Cardiac muscle cell (in vitro differentiated cells and primary cell): ENCODE measurements at regions not wholly inside any gene's neighbourhood (a gene's known extent, or its start where the extent isn't known, plus 50 kb on each side); places are given as distances from the start of the nearest gene placed in this dataset.
"Not testable (repeated sequence)": the region's sequence is repeated elsewhere in the genome, so short reads cannot be mapped to it uniquely, and the experiment has no call there.

Experiments used
- DNase-seq, 2 donors: peaks; one replicate each; pipeline versions ENCODE4 v3.0.0 to v3.0.0-alpha.2; 2010 to 2017; ENCODE audit warnings: low read depth in 1 of 2, low spot score in 1 of 2
- H3K27ac ChIP-seq: fragments of 200-600 bp; sonication (generic); 2 replicates; pipeline ENCODE4 v1.5.1; 2016
- H3K27me3 ChIP-seq: fragments of 200-600 bp; sonication (generic); 2 replicates; pipeline ENCODE4 v1.6.0; 2016; ENCODE audit warnings: control low read depth
- H3K36me3 ChIP-seq: fragments of 200-600 bp; sonication (generic); 2 replicates; pipeline ENCODE4 v1.5.1; 2016; ENCODE audit warnings: control low read depth
- H3K4me1 ChIP-seq: fragments of 200-600 bp; sonication (generic); 2 replicates; pipeline ENCODE4 v1.8.1; 2017; ENCODE audit warnings: low read depth, mild to moderate bottlenecking, mixed run types
- H3K4me3 ChIP-seq: fragments of 200-600 bp; sonication (generic); 2 replicates; pipeline ENCODE4 v1.5.1; 2016; ENCODE audit warnings: mild to moderate bottlenecking
- H3K9me3 ChIP-seq: fragments of 200-600 bp; sonication (generic); 2 replicates; pipeline ENCODE4 v1.5.1; 2017; ENCODE audit warnings: low read depth, mild to moderate bottlenecking, control low read depth
- TF ChIP-seq, protein P1 (sequence below): IDR thresholded peaks from 2 replicates; pipeline ENCODE4 v1.5.1; 2012; ENCODE audit warnings: low read depth, mild to moderate bottlenecking, low read length

DNA sequence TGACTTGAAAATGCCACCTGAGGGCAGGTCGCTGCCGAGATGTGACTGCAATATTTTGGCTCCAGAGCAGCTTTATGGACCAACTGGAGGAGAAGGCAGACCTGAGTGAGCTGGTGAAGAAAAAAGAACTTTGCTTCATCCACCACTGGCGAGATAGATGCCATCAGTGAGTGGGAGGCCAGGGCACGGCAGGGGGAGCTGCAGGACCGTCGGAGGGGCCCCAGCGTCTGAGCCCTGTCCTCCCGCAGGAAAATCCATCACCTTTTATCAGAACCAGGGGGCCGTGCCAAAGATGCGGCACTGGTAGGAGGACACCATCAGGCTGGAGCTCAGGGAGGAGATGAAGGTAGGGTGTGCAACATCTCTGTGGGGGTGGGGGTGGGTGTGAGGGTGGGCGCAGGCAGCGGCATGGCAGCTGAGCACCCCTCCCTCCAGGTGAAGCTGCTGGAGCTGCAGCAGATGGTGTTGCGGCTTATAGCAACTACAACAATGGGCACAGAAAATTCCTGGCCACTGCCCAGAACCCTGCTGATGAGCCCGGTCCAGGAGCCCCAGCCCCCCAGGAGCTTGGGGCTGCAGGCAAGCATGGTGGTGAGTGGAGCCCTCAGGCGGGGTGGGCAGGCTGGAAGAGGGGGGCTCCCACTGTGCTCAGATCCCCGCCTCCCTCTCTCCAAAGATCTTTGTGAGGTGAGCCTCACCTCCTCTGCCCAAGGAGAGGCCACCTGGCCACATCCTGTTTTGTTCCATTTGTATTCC is 102.4 kb upstream of the FAN1 start:
- TF ChIP-seq, protein P1, sequence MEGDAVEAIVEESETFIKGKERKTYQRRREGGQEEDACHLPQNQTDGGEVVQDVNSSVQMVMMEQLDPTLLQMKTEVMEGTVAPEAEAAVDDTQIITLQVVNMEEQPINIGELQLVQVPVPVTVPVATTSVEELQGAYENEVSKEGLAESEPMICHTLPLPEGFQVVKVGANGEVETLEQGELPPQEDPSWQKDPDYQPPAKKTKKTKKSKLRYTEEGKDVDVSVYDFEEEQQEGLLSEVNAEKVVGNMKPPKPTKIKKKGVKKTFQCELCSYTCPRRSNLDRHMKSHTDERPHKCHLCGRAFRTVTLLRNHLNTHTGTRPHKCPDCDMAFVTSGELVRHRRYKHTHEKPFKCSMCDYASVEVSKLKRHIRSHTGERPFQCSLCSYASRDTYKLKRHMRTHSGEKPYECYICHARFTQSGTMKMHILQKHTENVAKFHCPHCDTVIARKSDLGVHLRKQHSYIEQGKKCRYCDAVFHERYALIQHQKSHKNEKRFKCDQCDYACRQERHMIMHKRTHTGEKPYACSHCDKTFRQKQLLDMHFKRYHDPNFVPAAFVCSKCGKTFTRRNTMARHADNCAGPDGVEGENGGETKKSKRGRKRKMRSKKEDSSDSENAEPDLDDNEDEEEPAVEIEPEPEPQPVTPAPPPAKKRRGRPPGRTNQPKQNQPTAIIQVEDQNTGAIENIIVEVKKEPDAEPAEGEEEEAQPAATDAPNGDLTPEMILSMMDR = peak; percentile 28
- H3K9me3 ChIP-seq, H3K27ac ChIP-seq, H3K4me3 ChIP-seq, H3K36me3 ChIP-seq, H3K27me3 ChIP-seq, H3K4me1 ChIP-seq: not testable (repeated sequence)
- peak in 1 of 2 donors; percentile 17 for DNase-seq

GRCh38 chr15:30802001-30802400 is 101.7 kb upstream of the FAN1 start:
- not testable (repeated sequence) for H3K27ac ChIP-seq, H3K27me3 ChIP-seq

DNA sequence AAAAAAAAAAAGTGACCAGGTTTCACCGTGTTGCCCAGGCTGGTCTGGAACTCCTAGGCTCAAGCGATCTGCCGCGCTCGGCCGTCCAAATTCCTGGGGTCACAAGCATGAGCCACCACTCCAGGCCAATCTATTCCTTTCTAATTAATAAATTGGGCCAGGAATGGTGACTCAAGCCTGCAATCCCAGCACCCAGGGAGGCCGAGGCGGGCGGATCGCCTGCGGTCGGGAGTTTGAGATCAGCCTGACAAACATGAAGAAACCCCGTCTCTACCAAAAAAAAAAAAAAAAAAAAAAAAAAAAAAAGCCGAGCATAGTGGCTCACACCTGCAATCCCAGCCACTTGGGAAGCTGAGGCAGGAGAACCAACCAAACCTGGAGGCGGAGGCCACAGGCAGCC is 100.0 kb upstream of the FAN1 start:
- not testable (repeated sequence) for H3K4me3 ChIP-seq, H3K4me1 ChIP-seq, H3K36me3 ChIP-seq, H3K27me3 ChIP-seq, H3K27ac ChIP-seq, DNase-seq, H3K9me3 ChIP-seq

More at GRCh38 chr15:30802001-30802400, 101.7 kb upstream of the FAN1 start:
- DNase-seq, H3K4me1 ChIP-seq, H3K36me3 ChIP-seq, H3K4me3 ChIP-seq, H3K9me3 ChIP-seq: not testable (repeated sequence)

GRCh38 chr15:30816430-30816829 is 87.3 kb upstream of the FAN1 start:
- no peak for DNase-seq
- no peaks in the 10 kb centered on the region for H3K9me3 ChIP-seq
- no peaks in the 10 kb centered on the region for H3K27me3 ChIP-seq
- H3K4me3 ChIP-seq = no peak overlapping the region
- TF ChIP-seq, protein P1 = no peak
- no peak overlapping the region for H3K27ac ChIP-seq
- H3K4me1 ChIP-seq = no peaks in the 10 kb centered on the region
- H3K36me3 ChIP-seq = no peaks in the 10 kb centered on the region

DNA sequence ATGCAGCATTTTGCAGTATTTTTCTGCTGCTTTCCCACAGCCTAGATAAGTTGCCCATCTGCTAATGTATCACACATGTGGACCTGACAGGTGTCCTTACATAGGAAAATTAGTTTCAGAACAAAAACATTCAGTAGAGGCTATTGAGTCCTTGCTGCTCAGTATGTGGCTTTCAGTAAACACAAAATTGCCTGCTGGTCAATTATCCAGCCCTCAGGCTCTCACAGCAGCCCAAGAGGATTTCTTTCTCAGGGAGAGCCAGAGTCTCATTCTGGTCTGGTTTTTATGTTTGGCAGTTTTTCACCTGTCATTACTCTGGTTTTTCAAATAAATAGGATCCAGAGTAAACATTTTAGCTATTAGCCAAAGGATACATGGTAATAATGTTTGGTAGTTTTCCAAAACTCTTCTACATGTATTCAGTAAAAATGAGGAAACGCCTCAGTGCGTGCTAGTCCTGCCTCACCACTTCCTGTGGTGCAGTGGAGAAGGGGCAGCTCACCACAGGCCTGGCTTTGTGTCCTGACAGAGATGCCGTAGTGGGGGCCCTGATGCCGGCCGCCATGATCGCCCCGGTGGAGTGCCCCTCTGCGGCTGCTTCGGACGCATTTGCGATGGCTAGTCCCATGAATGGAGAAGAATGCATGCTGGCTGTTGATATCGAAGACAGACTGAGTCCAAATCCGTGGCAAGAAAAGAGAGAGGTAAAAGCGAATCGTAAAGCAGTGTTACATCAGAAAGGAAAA is 80.5 kb upstream of the FAN1 start:
- not testable (repeated sequence) for H3K4me1 ChIP-seq, DNase-seq, H3K27ac ChIP-seq, H3K27me3 ChIP-seq, H3K36me3 ChIP-seq, H3K9me3 ChIP-seq, H3K4me3 ChIP-seq

GRCh38 chr15:30824518-30825195 is 79.1 kb upstream of the FAN1 start:
- TF ChIP-seq, protein P1 = no peak
- Histone ChIP-seq H3K27ac (no peak overlapping the region), H3K4me3 (no peak overlapping the region), H3K27me3 (no peaks in the 10 kb centered on the region), H3K4me1 (no peaks in the 10 kb centered on the region), H3K36me3 (no peaks in the 10 kb centered on the region), H3K9me3 (no peaks in the 10 kb centered on the region)
- DNase-seq = no peak
